Astrocyte (in vitro differentiated cells and primary cell): ENCODE measurements at regions not wholly inside any gene's neighbourhood (a gene's known extent, or its start where the extent isn't known, plus 50 kb on each side); places are given as distances from the start of the nearest gene placed in this dataset.

Source experiments
- EZH2 ChIP-seq: IDR thresholded peaks from 2 replicates; pipeline ENCODE4 v1.6.1; 2012; ENCODE audit warnings: mild to moderate bottlenecking, low read length, inconsistent platforms; ENCODE audit not compliant: insufficient read depth
- TF ChIP-seq, protein P1 (sequence below): IDR thresholded peaks from 2 replicates; pipeline ENCODE4 v1.5.1; 2011; ENCODE audit warnings: low read depth, mild to moderate bottlenecking, inconsistent platforms, low read length, moderate library complexity; ENCODE audit not compliant: insufficient read depth

DNA sequence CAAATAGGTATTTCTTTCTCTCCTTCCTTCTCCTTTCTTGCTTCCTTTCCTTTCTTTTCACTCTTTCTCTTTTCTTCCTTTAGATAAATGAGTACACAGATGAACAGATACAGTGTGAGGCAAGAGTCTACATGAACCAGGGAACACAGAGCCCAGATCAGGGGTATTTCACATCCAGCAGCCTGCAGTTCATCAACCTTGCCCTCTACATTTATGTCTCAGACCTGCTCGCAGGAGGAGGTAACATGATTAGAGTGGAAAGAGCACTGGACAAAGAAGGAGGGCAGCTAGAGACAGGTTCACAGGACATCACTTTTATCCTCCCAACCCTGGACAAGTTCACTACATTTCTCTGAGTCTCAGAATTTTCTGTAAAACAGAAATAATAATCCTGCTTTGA lies 773.1 kb downstream of the NTRK3 start:
- TF ChIP-seq, protein P1, sequence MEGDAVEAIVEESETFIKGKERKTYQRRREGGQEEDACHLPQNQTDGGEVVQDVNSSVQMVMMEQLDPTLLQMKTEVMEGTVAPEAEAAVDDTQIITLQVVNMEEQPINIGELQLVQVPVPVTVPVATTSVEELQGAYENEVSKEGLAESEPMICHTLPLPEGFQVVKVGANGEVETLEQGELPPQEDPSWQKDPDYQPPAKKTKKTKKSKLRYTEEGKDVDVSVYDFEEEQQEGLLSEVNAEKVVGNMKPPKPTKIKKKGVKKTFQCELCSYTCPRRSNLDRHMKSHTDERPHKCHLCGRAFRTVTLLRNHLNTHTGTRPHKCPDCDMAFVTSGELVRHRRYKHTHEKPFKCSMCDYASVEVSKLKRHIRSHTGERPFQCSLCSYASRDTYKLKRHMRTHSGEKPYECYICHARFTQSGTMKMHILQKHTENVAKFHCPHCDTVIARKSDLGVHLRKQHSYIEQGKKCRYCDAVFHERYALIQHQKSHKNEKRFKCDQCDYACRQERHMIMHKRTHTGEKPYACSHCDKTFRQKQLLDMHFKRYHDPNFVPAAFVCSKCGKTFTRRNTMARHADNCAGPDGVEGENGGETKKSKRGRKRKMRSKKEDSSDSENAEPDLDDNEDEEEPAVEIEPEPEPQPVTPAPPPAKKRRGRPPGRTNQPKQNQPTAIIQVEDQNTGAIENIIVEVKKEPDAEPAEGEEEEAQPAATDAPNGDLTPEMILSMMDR, result no peak
- TF ChIP-seq EZH2, result no peak
